ENCODE measurements at regions not wholly inside any gene's neighbourhood (a gene's known extent, or its start where the extent isn't known, plus 50 kb on each side); places are given as distances from the start of the nearest gene placed in this dataset.

GRCh38 chr12:85476756-85477155 lies 196.7 kb downstream of the ALX1 start:
- intact Hi-C loops (cut with micrococcal nuclease) = loop anchor here (2.0 kb wide), 1 partner anchor 396 kb away; no protein-coding TSS in a partner anchor
- no peak for DNase-seq
- no peak for ATAC-seq

GRCh38 chr12:85484387-85484786 lies 204.4 kb downstream of the ALX1 start:
- ATAC-seq (no peak), DNase-seq (no peak)
- intact Hi-C loops (cut with micrococcal nuclease) = no loop called here

- no peak for ATAC-seq
- intact Hi-C loops (cut with micrococcal nuclease) = no loop called here
- DNase-seq = no peak
Observed at GRCh38 chr12:85489194-85489593, 209.2 kb downstream of the ALX1 start.

GRCh38 chr12:85504164-85504563 lies 224.1 kb downstream of the ALX1 start:
- intact Hi-C loops (cut with micrococcal nuclease) = no loop called here
- DNase-seq (no peak), ATAC-seq (no peak)

GRCh38 chr12:85504624-85505023 lies 224.6 kb downstream of the ALX1 start:
- no peak for DNase-seq
- intact Hi-C loops (cut with micrococcal nuclease) = no loop called here
- no peak for ATAC-seq

- no peak for DNase-seq
- intact Hi-C loops (cut with micrococcal nuclease) = no loop called here
- no peak for ATAC-seq
Observed at GRCh38 chr12:85507456-85507855, 227.4 kb downstream of the ALX1 start.

- no peak for ATAC-seq
Observed at GRCh38 chr12:85509081-85509856, 229.2 kb downstream of the ALX1 start.

GRCh38 chr12:85509857-85510256 lies 229.8 kb downstream of the ALX1 start:
- ATAC-seq (no peak), DNase-seq (no peak)
- intact Hi-C loops (cut with micrococcal nuclease) = no loop called here

More at GRCh38 chr12:85509081-85509856, 229.2 kb downstream of the ALX1 start:
- no peak for DNase-seq
- intact Hi-C loops (cut with micrococcal nuclease) = no loop called here

- ATAC-seq (no peak), DNase-seq (no peak)
- intact Hi-C loops (cut with micrococcal nuclease) = no loop called here
Observed at GRCh38 chr12:85516039-85516438, 236.0 kb downstream of the ALX1 start.

- DNase-seq (no peak), ATAC-seq (no peak)
- intact Hi-C loops (cut with micrococcal nuclease) = no loop called here
Observed at GRCh38 chr12:85516667-85517325, 236.8 kb downstream of the ALX1 start.

GRCh38 chr12:85519163-85519562 lies 239.1 kb downstream of the ALX1 start:
- intact Hi-C loops (cut with micrococcal nuclease) = no loop called here

GRCh38 chr12:85523197-85523596 lies 243.2 kb downstream of the ALX1 start:
- DNase-seq = no peak
- ATAC-seq = no peak
- intact Hi-C loops (cut with micrococcal nuclease) = no loop called here

More at GRCh38 chr12:85519163-85519562, 239.1 kb downstream of the ALX1 start:
- no peak for ATAC-seq
- no peak for DNase-seq

GRCh38 chr12:85527192-85527591 lies 247.2 kb downstream of the ALX1 start:
- intact Hi-C loops (cut with micrococcal nuclease) = no loop called here
- DNase-seq = no peak
- ATAC-seq = no peak

GRCh38 chr12:85529896-85530295 lies 249.9 kb downstream of the ALX1 start:
- DNase-seq (no peak), ATAC-seq (no peak)
- intact Hi-C loops (cut with micrococcal nuclease) = no loop called here

GRCh38 chr12:85530456-85530855 lies 250.4 kb downstream of the ALX1 start:
- ATAC-seq (no peak), DNase-seq (no peak)
- intact Hi-C loops (cut with micrococcal nuclease) = no loop called here

GRCh38 chr12:85531341-85531740 lies 251.3 kb downstream of the ALX1 start:
- intact Hi-C loops (cut with micrococcal nuclease) = no loop called here
- no peak for DNase-seq
- ATAC-seq = no peak

- no peak for DNase-seq
- intact Hi-C loops (cut with micrococcal nuclease) = no loop called here
- no peak for ATAC-seq
Observed at GRCh38 chr12:85549640-85550039, 269.6 kb downstream of the ALX1 start.

GRCh38 chr12:85550924-85551323 lies 270.9 kb downstream of the ALX1 start:
- intact Hi-C loops (cut with micrococcal nuclease) = no loop called here
- DNase-seq (no peak), ATAC-seq (no peak)

- ATAC-seq (no peak), DNase-seq (no peak)
- intact Hi-C loops (cut with micrococcal nuclease) = no loop called here
Observed at GRCh38 chr12:85552461-85552860, 272.4 kb downstream of the ALX1 start.

- ATAC-seq (no peak), DNase-seq (no peak)
- intact Hi-C loops (cut with micrococcal nuclease) = no loop called here
Observed at GRCh38 chr12:85557850-85558249, 277.8 kb downstream of the ALX1 start.

- intact Hi-C loops (cut with micrococcal nuclease) = no loop called here
- no peak for ATAC-seq
- no peak for DNase-seq
Observed at GRCh38 chr12:85558684-85559083, 277.5 kb downstream of the RASSF9 start.
